NCI-H510A treated with DMSO at 0.1 percent for 48 hours (cell line): ENCODE measurements at regions not wholly inside any gene's neighbourhood (a gene's known extent, or its start where the extent isn't known, plus 50 kb on each side); places are given as distances from the start of the nearest gene placed in this dataset.
A peak's percentile ranks its signal among the peaks of the same experiment; 100 is the strongest.

Experiments
- DNase-seq: peaks from one replicate; lab custom pipeline; 2025; lab: John Stamatoyannopoulos, UW

DNA sequence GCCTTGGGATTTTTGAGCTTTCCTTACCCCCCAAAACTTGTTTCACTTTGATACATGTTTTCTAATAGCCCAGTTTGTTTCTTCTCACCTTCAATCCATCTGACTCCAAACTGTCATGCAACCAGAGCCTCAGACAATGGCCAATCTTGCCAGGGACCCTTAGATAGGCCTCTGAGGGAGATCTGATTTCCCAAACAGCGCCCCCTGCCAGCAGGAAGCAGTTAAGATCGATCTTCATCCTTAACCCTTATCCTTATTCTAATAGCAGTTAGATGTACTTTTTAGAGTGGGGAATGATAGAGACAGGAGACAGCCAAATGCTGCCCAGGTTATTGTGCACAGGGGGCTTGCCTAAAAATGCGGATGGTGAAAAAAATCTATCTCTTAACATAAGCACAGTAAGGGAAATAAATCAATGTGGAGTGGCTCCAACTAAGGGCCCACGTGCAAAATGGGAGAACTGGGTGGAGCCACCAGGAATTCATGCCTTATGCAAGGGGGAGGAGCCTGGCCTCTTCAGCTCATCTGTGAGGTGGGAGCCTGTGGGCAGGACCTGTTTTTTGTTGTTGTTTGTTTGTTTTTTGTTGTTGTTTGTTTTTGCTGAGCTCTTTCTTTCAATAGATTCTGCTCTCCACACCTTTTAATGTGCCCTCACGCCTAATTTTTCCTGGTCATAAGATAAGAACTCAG lies 833.6 kb upstream of the AGA start:
- no peak for DNase-seq

- DNase-seq: no peak
These were observed 838.1 kb upstream of the AGA start for GRCh38 chr4:178280362-178280761.

GRCh38 chr4:178288462-178288861 lies 846.2 kb upstream of the AGA start:
- DNase-seq: no peak

DNA sequence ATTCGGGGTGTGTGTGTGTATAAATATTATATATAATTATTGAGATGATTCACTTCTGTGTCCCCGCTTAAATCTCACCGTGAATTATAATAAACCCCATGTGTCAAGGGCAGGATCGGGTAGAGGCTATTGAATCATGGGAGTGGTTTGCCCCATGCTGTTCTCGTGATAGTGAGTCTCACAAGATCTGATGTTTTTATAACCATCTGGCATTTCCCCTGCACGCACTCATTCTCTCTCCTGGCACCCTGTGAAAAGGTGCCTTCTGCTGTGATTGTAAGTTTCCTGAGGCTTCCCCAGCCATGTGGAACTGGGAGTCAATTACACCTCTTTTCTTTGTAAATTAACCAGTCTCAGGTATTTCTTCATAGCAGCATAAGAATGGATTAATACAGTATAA lies 851.4 kb upstream of the AGA start:
- DNase-seq: no peak

DNA sequence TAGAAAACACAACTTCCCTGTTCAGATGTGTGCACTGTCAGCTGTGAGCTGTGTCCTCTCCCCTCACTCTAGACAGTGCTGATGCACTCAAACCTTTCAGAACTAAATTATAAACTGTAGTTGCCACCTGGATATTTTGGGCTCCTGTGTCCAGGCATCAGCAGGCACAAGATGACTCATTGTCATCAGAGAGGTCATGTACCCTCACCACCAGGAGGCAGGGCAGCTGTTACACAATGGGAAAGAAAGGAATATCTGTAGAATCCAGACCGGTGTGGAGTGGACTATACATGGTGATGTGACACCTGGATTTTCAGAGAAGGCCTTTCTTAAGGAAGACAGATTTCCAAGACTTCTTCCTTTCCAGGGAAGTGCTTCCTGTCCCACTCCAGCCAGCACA lies 854.4 kb upstream of the AGA start:
- DNase-seq: no peak

DNA sequence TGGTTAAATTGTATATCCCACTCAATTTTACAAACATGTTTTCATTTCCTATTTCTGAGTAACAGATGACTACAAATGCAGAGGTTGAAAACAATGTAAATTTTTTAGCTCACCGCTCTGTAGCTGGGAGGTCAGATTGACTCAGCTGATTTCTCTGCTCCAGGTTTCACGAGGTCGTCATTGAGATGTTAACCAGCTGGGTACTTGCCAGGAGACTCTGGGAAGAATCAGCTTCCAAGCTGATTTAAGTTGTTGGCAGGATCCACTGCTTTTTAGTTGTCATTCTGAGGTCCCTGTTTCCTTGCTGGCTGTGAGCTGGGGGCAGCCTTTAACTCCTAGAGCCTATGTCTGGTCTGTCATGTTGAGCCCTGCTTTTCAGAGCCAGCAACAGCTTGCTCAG lies 864.3 kb upstream of the AGA start:
- no peak for DNase-seq

DNA sequence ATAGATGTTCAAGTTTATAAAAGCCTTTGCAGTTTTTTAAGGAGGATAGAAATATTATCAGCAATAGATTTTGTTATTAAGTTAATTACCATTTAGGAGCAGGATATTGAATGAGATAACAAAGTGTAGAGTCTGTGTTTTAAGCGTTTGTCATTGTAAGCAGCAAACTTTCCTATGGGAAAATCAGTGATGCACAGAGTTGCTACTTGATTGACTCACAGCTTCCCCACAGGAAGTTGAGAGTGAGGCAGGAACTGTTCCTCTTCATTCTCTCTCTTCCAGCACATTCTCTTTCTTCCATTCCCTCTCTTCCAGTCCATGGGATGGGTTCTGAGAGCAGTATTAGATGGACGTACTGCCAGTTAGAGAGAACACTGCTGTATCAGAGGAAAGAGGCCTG lies 867.7 kb upstream of the AGA start:
- no peak for DNase-seq

DNA sequence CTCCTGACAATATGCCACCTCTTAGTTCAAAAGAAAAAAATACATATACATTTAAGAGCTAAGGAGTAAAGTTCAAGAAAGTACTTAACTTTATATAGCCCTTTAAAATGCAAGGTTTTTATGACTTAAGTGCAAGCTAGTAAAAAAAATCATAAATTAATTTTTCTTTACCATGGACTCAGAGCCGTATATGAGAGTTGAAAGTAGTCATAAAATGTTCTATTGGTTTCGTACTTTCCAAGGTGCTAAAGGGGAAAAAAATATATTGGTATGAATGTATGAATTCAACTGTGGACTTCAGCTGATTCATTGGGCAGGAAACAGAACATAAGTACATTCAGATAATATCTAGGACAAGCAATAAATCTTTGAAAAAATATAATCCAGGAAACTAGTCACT lies 869.8 kb upstream of the AGA start:
- DNase-seq: no peak

DNA sequence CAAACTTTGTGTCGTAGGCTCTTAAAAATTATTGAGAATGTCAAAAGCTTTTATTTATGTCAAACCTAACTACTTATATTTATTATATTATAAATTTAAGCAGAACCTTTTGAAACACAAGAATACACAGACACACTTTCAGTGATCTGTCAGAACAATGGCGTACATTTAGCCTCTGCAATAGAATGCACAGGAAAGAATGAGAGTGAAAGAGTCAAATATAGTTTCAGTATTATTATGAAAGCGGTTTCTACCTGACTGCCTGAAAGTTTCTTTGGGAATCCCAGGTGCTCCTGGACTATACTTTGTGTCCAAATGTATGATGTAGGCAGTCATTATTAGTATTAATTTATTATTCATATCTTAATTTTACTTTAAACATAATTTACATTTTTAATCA lies 872.0 kb upstream of the AGA start:
- no peak for DNase-seq

DNA sequence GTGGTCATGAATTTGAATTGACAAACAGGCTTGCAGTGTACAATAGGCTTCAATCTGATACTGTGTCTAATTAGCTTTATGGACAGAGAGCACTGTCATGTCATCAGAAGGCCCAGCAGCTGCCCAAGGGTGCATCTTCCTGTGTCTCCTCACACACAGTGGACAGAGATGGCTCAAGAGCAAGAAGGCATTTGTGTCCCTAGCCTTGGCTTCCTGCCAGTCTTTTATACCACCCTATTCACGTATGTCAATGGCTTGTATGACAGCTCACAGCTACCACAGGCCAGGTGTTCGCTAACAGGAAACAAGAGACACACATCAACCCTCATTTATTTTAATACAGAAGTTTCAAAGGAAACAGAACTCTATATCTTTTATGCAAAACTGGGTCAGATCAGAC lies 874.0 kb upstream of the AGA start:
- peak; percentile 71 for DNase-seq

DNA sequence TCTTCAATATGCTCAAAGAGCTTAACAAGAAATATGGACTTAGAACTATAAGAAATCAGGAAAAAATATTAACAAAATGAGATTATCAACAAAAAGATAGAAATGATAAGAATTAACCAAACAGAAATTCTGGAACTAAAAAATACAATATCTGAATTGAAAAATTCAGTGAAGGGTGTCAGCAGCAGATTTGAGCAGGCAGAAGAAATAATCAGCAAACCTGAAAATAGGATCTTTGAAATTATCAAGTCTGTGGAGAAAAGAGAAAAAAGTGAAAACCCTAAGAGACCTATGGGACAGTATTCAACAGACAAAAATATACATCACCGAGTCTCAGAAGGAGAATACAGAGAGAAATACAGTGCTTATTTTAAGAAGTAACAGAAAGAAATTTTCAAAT lies 877.8 kb upstream of the AGA start:
- no peak for DNase-seq

GRCh38 chr4:178322524-178323183 lies 880.4 kb upstream of the AGA start:
- DNase-seq: no peak

DNA sequence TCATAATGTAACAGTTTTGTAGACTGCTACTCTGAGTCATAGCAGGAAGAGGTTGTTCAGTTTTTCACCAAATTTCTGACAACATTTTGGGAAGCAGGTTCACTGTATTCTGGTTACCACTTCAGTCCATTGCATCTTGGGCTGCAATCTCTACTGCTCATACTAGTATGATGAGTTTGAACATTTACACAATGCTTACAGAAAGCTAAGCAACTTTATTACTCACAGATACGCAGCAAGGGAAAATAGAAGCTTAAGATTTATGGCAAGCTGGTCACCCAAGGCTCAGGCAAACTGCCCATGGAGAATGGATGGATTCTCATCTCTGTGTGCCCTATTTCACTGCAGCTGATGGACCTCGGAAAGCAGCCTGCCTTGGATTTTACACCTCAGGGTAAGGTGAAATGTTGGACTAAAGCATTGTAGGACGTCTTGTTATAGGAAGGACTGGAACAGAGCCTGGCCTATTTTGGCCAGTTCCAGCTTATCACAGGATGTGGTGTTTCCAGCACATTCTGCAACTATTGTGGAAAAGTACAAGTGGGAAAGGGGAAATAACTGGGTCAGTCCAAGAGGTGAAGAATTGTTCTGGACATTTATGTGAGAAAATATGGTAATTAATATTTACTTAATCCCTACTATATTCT lies 887.1 kb upstream of the AGA start:
- DNase-seq: no peak

DNA sequence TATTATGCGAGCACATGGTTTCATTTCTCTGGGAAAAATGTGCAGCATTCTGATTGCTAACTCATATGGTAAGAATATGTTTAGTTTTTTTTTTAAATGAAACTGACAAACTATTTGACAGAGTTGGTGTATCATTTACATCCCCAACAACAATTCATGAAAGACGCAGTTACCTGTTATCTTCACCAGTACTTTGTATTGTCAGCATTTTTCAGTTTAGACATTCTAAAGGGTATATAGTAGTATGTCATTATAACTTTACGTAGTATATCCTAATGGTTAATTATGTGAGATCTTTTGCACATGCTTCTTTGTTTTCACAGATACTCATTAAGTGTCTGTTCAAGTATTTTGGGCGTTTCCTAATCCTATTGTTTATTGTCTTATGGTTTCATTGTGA lies 891.1 kb upstream of the AGA start:
- DNase-seq: no peak

DNA sequence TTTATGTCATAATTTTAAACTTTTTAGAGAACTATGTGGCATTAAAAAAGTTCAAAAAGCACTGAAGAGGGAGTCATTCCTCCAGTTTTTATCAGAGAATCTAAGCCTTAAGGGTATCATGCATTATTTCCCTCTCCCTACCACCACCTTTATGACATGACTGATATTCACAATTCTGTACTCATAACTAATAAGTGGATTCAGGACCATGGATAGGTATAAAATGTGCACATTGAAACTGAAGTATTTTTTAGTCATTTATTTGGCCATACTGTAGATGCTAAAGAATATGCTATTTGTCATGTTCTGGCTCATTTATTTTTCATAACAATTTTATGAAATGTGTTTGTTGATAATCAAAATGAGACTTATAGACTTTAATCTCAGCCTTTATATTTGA lies 897.5 kb upstream of the AGA start:
- no peak for DNase-seq

DNA sequence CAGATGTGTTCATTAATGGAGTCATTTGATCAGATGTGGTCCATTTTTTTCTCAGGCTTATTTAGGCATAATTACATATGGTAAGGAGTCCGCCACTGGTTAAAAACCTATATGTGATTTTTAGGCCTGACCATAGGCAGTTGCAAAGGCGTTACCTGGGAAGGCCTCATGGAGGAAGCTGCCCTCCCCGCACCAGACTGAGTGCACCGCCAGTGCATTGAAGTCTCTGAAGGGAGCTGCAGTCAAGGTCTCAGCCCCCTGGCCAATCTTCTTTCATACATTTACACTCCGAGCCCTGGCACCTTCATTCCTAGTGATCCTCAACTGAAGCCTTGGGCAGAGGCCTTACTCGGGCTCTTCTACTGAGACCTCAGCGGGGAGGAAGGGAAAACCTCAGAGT lies 898.2 kb upstream of the AGA start:
- no peak for DNase-seq

DNA sequence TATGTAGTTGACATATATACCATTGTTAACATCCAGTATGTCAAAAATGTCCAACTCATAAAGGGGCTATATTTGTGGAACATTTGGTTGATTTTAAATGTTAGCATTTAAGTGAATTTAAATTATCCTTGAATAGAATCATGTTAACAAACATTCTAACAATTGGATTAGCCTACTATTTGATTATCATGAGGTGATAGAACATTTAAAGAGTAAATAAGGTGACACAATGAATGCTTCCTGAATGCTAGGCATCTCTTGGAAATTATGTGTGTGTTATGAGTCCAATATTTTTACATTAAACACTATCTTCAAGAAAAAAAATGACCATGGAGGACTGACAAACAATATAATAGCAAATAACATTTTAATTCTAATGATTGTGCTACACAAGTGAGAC lies 901.9 kb upstream of the AGA start:
- no peak for DNase-seq

GRCh38 chr4:178347111-178347510 lies 904.9 kb upstream of the AGA start:
- DNase-seq: no peak

GRCh38 chr4:178349601-178350000 lies 907.4 kb upstream of the AGA start:
- DNase-seq: no peak

DNA sequence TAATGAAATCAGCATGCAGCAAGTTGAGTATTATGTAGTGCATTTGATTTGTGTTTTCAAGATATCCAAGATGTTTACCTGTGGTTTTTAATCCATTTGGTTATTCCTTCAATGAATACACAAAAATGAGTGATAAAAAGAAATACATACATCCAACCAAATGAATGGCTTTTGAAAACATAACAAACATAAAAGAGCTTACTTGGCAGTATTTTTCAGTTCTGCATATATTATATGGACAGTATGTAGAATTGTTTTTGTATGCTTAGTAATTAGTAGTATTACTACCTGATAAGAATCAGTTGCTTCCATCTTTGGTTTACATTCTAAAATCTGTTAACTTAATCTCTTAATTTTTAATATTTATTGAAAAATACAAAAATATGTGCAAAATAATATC lies 908.9 kb upstream of the AGA start:
- DNase-seq: no peak

DNA sequence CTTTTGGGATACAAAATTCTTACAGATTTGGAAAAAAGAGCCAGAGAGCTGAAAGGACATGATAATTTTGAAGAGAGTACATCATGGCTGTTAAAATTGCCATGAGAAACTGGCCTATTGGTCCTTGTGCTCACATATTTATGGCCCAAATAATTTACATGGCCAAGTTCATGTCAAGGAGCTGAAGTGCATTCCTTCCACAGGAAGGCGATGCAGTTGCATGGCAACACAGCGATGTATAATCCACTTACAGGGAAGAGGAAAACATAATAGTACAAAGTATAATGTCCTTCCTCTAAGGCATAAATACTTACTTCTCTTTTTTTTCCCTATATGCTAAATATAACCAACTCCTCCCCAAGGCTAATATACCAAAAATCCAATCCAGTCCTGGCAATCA lies 914.5 kb upstream of the AGA start:
- no peak for DNase-seq

- DNase-seq: no peak
These were observed 943.2 kb upstream of the AGA start for GRCh38 chr4:178385481-178385880.

- no peak for DNase-seq
These were observed 945.5 kb upstream of the AGA start for GRCh38 chr4:178387756-178388155.

GRCh38 chr4:178395798-178396197 lies 953.6 kb upstream of the AGA start:
- no peak for DNase-seq
